HK-2 (cell line): ENCODE measurements at regions not wholly inside any gene's neighbourhood (a gene's known extent, or its start where the extent isn't known, plus 50 kb on each side); places are given as distances from the start of the nearest gene placed in this dataset.
"Not testable (repeated sequence)": the region's sequence is repeated elsewhere in the genome, so short reads cannot be mapped to it uniquely, and the experiment has no call there.

Source experiments
- DNase-seq: peaks from one replicate; pipeline ENCODE4 v3.0.0-alpha.2; 2018; ENCODE audit not compliant: unreplicated experiment

GRCh38 chr4:19051831-19052230, 1030.3 kb upstream of the LCORL start:
- no peak for DNase-seq

DNA sequence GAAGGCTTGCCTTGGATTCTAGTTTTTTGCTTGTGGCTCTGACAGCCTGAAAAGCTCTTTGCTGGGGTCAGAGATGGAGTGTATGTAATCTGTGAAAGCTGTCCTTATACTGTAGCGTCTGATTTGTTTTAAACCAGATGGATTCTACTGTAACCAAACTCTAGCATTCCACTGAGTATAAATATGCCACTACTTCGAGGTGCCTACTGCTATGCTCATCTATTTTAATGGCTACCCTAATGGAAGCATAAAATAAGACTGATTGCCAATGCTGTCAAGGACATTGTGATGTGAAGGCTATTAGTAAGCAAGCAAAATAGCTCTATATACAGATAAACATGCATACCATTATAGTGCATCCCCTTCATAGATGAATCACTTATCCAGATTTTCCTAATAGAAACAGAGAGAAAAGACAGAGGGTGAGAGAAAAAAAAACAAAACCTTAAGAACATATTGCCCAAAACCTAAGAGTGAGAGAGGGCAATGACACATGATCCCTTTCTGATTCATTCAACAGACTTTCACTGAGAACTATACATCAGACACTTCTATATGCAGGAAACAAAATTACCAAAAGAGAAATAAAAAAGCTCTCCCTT, 1025.8 kb upstream of the LCORL start:
- DNase-seq: no peak

- no peak for DNase-seq
Observed at GRCh38 chr4:19039816-19040215, 1018.3 kb upstream of the LCORL start.

DNA sequence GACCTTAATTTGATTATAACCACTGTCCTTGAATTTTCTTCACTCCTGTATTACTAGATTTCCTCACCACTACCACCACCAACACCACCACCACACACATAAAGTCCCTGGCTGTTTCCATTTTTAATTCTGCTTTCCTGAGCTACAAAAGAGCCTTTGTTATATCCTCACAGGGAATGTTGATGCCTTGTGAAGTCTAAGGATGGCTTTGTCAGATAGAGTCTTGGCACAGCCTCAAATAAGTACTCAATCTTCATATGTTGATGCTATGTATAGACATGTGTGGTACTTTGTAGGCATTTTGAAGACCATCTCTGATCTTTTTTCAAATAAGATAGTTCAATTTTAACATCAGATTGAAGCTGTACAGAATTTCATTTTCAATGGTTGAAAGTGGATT, 1016.7 kb upstream of the LCORL start:
- no peak for DNase-seq

DNA sequence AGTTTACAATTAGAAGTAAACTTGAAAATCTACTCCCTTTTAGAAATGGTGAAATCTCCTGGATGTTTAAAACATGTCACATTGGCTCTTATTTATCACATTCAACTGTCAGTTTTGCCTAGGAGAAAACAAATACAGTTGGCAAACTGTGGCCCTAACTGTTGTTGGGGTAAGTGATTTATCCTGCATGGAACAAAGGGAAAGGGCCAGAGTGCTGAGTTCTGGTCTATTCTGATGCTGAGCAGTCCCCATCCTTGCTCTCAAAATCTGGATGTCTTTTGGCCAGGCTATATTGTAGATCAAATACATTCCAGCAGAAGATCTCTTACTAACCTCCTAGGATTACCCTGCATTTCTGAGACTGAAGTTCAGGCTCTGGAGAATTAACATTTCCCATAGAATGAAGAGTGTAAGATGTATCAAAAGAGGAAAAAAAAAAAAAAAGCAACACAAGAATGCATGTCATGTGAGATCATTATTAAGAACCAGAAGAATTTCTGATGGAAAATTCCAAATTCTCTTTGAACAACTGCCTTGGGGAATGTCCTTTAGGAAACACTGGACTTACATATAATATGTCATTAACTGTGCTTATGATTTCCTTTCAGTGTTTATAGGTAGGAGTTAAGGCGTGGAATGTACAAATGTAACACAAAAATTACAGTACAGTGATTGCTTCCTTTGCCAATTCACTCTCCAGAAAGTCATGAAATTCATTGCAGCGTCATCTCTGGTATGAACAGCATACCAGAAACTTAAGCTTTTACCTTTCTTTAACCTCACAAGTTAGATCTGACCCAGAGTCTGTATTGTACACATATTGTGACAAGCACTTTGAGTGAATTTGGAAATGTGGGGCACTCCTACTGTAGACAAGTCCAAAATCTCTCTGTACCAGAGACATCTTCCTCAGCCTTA, 1012.5 kb upstream of the LCORL start:
- DNase-seq: no peak

DNA sequence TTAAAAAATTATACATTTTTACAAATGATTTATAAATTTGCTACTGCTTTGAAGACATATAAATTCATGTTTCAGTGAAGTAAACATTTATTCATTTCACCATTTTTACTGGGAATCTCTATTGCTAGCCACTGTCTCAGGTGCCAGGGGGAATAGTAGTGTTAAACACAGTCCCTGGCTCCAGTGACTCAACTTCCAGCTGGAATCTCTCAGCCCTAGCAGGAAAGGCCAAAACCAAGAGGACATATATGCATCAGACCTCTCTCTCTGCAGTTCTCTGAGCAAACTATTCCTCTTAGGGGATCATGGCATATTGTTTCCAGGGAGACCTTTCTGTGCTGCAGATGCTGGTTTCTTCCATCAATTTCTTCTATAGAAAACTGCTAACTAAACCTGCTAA, 1009.0 kb upstream of the LCORL start:
- no peak for DNase-seq

- DNase-seq: no peak
Observed at GRCh38 chr4:19030048-19030447, 1008.5 kb upstream of the LCORL start.

GRCh38 chr4:19026281-19026680, 1004.7 kb upstream of the LCORL start:
- DNase-seq: no peak

DNA sequence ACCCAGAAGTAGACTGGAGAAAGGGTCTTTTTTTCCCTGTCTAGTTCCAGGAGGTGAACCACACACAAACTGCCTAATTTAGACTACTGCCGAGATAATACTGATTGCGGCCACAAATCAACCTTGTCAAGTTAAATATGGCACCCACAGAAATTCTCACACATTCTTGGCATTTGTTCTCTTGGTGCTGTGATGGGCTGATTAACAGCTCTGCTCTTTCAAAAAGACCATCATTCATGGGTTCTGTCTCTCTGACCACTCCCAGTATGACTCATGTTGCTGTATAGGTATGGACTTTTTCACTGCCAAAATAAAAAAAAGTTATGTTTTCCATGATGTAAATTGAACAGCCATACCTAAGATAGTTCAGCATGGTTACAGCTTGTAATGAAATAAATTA, 1003.5 kb upstream of the LCORL start:
- no peak for DNase-seq

GRCh38 chr4:19024047-19024446, 1002.5 kb upstream of the LCORL start:
- DNase-seq: no peak

DNA sequence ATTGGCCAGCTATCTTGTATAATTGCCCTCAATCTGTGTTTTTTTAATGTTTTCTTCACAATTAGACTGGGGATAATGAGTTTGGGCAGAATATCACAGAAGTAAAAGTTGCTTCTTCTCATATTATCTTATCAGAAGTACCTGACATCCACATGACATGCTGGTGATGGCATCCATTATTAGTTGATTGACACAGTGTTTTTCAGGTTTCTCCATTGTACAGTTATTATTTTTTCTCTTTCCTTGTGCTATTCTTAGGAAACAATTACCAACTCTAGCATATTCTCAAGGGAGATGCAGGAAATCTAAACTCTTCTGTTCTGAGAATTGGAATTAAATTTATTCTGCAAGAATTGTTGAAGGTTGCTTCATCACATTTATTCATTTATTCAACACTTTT, 1000.1 kb upstream of the LCORL start:
- no peak for DNase-seq

- DNase-seq: not testable (repeated sequence)
Observed at GRCh38 chr4:19016550-19016949, 995.0 kb upstream of the LCORL start.

GRCh38 chr4:19014594-19014993, 993.0 kb upstream of the LCORL start:
- no peak for DNase-seq

DNA sequence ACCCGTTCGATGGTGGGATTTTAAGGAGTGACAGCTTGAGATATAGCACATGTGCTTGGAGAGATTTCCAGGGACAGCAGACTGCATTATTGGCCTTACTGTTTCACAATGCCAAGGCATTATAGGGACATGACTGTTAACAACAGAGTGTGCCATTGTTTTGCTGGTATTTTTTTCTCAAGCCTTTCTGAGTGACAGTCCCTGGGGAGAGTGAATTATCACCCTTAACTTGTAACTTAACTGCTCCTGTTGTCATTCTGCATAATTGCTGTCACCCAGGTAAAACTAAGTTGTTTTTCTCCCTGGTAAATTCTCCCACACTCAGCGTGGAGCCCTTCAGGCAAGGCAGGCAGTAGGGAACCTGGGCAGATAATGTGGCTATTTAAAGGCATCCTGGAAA, 989.2 kb upstream of the LCORL start:
- no peak for DNase-seq

- no peak for DNase-seq
Observed at GRCh38 chr4:19009881-19010280, 988.3 kb upstream of the LCORL start.

DNA sequence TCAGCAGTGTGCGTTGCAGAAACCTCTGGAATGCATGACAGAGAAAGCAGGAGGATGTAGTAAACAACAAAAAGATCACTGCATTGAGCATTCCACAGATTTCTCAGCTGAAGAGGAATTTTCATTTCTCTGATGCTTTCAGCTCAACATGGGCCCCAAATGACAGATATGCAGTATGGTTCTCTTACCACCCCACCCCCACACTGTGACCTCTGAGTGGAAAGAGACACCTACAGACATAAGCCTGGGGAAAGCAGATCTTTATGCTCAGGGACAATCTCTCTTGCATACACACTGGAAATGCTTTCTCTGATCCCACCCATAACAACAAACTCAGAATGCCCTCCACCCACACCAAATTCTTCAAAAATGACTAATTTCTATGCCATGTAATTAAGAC, 983.7 kb upstream of the LCORL start:
- DNase-seq: no peak

DNA sequence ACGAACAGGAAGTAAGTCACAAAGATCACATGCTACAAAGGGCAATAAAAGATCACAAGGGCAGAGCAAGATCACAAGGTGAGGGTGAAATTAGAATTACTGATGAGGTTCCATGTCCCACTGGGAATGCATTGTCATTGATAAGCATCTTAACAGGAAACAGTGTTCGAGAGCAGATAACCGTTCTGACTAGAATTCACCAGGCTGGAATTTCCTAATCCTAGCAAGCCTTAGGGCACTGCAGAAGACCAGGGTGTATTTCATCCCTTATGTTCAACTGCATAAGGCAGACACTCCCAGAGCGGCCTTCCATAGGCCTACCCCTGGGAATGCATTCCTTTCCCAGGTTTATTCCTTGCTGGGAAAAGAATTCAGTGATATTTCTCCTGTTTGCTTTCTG, 980.6 kb upstream of the LCORL start:
- DNase-seq: no peak

DNA sequence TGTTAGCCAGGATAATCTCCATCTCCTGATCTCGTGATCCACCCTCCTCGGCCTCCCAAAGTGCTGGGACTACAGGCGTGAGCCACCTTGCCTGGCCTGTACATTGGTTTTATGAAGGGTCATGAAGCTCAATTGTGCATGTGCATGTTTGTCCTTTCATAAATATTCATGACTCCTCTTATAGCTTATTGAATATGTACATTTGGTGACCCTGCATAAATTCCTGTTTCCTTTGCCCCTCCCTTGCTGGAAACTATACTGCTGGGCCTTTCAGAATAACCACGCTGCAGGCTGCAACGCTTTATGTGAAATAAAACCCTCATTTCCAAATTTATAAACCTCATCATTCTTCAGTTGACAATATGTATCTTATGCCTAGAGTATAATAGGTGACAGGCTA, 978.0 kb upstream of the LCORL start:
- DNase-seq: no peak

DNA sequence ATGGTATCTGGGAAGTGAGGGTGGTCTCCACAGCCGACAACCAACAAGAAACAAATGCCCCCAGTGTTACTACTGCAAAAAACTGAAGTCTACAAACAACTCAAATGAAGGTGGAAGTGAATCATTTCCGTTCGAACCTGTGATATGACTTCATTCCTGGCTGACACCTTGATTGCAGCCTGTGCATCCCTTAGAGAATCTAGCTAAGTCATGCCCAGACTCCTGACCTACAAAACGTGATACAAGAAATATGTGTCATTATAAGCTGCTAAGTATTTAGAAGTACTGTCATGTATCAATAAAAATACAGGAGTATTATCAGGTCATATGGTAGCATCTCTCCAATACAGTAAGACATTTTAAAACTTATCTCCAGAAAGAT, 959.7 kb upstream of the LCORL start:
- no peak for DNase-seq

GRCh38 chr4:18980516-18981233, 959.1 kb upstream of the LCORL start:
- DNase-seq: no peak

- no peak for DNase-seq
Observed at GRCh38 chr4:18976884-18977283, 955.3 kb upstream of the LCORL start.

DNA sequence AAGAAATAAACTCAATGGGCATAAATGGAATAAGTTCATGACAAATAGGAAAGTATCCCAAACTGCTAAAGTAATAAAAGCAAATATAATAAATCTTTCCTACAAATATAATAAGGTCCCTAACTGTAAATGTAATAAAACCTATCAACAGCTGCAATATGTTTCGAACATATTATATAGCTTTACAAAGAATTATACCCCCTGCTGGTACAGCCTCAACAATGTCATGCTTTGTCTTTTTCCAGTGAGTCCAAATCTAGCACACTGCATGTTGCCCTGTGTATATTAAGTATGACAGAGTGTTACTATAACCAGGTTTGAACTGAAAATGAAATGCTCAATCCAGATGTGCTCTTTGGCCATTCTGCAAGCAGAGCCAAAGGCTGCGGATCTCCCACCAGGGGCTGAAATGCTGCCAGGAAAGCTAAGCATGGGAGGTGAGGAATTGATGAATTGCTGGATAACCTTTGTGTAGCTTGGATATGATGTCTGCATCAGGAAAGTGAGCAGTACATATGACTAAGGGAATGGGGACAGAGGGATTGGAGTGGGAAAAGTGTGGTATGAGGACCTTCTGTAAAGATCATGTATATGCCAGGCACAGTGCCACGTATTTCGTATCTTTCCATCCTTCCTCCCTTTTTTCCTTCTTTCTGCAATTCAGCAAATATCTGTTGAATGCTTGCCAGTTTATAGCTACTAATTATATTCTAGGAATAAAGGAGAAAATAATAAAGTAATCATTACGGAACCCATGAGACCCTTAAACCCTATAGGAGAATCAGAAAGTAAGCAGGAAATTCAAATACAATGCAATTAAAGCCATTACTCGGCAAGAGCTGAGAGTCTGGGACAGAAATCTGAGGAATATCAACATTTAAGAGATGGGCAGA, 954.6 kb upstream of the LCORL start:
- no peak for DNase-seq
